Astrocyte of the cerebellum (primary cell): ENCODE measurements at regions not wholly inside any gene's neighbourhood (a gene's known extent, or its start where the extent isn't known, plus 50 kb on each side); places are given as distances from the start of the nearest gene placed in this dataset.

Experiments
- DNase-seq: peaks from one replicate; pipeline ENCODE4 v3.0.0-alpha.2; 2011; ENCODE audit warnings: low read depth
- H3K4me3 ChIP-seq: 2 replicates; pipeline ENCODE4 v1.5.1; 2011; ENCODE audit warnings: mild to moderate bottlenecking, low read depth, low read length, moderate library complexity
- in situ Hi-C: cut with HindIII; loops from 2 replicates; pipeline ENCODE4 v1.10.0; 2017; ENCODE audit warnings: low sequenced_read_pairs
- TF ChIP-seq, protein P1 (sequence below): IDR thresholded peaks from 2 replicates; pipeline ENCODE4 v1.5.1; 2012; ENCODE audit warnings: low read length, low read depth, moderate library complexity, mild to moderate bottlenecking; ENCODE audit errors: missing control alignments

DNA sequence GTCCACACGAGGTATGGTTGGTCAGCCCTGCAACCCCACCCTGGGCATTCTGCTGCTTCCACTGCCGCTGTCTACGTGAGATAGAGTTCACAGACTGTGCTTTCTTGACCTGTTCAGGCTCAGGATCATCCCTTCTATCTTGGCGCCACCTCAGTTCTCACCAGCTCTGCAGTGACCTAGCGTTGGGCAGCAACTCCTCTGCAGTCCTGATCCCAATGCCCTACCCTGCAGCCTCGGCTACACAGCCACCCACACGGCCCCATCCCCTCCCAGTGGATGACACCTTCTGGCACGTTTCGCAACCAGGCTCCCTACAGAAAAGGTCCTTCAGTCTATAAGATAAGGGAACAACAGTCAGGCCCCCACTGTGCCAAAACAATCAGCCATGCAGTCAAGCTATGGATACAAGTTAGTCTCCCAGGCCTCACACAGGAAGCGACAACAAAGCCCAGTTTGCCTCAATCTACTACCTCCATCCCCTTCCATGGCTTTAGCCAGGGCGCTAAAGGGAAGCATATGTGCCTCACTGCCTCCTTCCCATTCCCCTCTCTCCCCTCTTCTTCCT is 317.9 kb upstream of the PKDCC start:
- no peak overlapping the region for H3K4me3 ChIP-seq
- in situ Hi-C loops, result no loop called here
- TF ChIP-seq, protein P1, sequence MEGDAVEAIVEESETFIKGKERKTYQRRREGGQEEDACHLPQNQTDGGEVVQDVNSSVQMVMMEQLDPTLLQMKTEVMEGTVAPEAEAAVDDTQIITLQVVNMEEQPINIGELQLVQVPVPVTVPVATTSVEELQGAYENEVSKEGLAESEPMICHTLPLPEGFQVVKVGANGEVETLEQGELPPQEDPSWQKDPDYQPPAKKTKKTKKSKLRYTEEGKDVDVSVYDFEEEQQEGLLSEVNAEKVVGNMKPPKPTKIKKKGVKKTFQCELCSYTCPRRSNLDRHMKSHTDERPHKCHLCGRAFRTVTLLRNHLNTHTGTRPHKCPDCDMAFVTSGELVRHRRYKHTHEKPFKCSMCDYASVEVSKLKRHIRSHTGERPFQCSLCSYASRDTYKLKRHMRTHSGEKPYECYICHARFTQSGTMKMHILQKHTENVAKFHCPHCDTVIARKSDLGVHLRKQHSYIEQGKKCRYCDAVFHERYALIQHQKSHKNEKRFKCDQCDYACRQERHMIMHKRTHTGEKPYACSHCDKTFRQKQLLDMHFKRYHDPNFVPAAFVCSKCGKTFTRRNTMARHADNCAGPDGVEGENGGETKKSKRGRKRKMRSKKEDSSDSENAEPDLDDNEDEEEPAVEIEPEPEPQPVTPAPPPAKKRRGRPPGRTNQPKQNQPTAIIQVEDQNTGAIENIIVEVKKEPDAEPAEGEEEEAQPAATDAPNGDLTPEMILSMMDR, result no peak
- DNase-seq, result no peak

DNA sequence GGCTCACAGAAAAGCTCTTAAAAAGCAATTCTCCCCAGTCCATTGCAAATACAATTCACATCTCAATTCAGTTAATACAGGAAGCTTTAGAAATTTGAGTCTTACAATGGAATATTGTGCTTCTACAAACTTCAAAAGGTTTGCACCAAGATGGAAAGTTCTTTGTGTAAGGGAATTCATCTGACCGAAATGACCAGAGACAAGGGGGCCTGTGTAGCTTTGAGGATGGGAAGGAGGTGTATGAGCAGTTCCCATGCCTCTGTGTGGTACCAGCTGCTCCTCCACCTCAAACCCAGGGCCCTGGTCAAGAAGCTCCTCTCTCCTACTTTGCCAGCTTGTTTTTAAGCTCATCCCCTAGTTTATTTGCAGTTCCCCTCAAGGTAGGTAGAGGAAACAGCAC is 312.8 kb upstream of the PKDCC start:
- in situ Hi-C loops, result no loop called here
- H3K4me3 ChIP-seq, result no peak overlapping the region
- DNase-seq, result no peak
- TF ChIP-seq, protein P1, result no peak

DNA sequence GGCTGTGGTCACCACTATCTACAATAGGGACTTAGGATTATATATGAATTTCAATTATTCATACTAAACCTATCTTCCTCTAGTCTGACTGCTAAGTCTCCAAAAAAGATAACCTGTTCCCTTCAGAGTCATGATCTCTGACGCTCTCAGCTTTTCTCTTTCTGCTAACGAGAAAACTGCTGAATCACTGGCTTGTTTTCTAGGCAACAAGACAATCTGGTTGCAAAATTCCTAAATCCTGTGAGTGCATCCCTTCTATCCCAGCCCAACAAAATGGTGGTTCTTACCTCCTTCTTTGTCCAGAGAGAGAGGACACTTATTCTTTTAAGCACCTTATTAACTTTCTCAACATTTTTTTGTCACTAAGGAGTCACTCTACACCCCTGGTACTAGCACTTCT is 312.3 kb upstream of the PKDCC start:
- no peak for DNase-seq
- TF ChIP-seq, protein P1, result no peak
- H3K4me3 ChIP-seq, result no peak overlapping the region
- in situ Hi-C loops, result no loop called here

DNA sequence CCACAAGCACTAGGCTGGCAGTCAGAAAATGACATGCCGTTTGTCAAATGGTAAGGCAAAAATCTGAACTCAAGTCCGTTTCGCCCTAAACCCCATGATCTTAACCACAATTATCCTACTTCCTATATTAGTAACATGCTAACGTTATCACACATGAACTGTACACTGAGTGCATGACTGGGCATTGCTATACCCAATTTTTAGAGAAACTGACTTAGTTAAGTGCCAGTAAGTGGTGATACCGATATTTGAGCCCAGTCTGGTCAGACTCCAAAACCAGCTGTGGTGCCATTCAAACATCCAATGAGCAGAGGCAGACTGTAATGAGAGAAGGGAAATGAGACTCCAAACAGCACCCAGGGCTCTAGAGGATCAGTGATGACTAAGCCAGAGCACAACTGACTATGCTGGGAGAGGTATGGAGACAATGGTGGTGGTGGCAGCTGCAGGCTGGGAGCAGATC is 311.7 kb upstream of the PKDCC start:
- TF ChIP-seq, protein P1, result no peak
- in situ Hi-C loops, result no loop called here
- no peak overlapping the region for H3K4me3 ChIP-seq
- DNase-seq, result no peak

DNA sequence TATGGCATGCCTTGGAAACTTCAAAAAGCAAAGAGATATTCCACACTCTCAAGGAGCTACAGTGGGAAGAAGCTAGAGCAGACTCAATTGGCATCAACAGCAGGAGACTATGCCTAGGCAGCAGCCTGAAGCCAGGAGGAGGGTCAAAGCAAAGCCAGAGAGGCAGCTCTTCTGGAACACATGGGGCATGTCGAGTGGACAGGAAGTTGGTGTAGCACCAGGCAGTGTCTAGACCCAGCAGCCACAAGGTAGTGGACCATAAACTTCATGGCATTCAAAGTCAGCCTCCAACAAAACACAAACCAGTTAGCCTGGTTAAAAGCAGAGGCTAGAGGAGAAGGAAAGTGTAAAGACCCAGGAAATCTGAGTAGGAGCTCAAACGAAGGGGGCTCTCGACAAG is 311.2 kb upstream of the PKDCC start:
- no peak overlapping the region for H3K4me3 ChIP-seq
- no peak for DNase-seq
- in situ Hi-C loops, result no loop called here
- TF ChIP-seq, protein P1, result no peak

DNA sequence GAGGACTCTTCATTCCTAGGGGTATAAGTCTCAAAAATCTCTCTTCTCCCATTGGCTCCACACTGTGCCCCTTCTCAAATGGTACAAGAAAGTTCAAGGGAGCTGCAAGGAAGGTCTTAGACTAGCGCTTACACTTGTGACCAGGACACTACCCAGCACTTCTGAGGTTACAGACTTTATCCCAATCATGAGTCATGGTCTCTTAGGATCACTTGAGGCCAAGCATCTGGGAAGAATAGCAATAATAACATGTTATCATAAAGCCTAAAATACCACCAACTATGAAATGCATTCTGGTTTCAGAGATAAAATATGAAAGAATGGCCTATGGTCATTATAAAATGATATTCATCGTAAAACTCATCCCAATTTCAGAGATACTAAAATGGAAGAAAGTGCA is 309.9 kb upstream of the PKDCC start:
- TF ChIP-seq, protein P1, result no peak
- no peak for DNase-seq
- in situ Hi-C loops, result no loop called here
- no peak overlapping the region for H3K4me3 ChIP-seq
